HG03558 (cell line): ENCODE measurements at regions not wholly inside any gene's neighbourhood (a gene's known extent, or its start where the extent isn't known, plus 50 kb on each side); places are given as distances from the start of the nearest gene placed in this dataset.

Experiments used
- ATAC-seq: cut with Tn5 transposase; IDR thresholded peaks from one replicate; pipeline ENCODE4 v1.9.1; 2021; ENCODE audit warnings: moderate number of reproducible peaks; ENCODE audit not compliant: unreplicated experiment; ENCODE audit errors: extremely low read depth

DNA sequence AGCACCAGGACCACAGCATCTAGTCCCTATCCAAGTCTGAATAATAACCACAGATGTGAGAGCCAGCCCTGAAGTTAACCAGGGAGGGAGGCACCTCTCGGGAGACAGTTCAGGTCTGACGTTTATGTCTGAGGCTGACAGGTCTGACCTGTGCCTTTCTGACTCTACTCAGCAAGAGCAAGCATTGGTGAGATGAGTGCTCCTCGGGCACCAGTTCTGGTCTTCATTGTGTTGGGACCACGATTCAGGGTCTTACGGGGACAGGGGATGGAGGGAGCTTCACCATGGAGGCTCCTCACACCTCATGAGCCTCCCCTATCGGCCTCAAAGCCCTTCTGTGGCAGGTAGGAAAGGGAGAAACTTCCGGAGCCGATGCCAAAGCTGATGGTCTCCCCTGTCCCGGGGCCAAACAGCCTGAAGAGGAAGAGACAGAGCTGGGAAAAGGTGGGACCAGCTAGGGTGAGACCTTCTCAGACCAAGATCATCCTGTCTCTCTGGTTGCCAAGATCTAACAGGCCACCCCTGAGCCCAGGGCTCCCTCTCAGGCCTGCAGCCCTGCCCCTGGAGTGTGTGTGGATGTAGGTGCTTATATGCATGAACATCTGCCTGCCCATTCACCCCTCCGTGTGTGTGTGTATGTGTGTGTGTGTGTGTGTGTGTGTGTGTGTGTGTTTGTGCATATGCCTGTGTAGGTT lies 170.5 kb downstream of the VEGFA start:
- ATAC-seq = no peak

DNA sequence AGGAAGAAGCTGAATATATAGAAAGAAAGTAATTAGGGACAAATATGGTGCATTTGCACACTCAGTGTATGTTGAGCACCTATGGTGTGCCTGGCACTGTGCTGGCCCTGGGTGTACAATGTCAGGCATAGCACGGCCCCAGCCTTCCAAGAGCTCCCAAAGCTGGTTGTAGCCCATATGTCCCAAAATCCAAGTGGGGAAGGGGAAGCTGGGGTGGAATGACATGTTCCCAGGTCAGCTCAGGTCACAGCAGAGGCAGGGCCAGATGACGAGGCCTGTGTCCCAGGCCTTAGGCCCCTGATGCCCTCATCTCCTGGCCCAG lies 170.0 kb downstream of the VEGFA start:
- ATAC-seq = no peak

DNA sequence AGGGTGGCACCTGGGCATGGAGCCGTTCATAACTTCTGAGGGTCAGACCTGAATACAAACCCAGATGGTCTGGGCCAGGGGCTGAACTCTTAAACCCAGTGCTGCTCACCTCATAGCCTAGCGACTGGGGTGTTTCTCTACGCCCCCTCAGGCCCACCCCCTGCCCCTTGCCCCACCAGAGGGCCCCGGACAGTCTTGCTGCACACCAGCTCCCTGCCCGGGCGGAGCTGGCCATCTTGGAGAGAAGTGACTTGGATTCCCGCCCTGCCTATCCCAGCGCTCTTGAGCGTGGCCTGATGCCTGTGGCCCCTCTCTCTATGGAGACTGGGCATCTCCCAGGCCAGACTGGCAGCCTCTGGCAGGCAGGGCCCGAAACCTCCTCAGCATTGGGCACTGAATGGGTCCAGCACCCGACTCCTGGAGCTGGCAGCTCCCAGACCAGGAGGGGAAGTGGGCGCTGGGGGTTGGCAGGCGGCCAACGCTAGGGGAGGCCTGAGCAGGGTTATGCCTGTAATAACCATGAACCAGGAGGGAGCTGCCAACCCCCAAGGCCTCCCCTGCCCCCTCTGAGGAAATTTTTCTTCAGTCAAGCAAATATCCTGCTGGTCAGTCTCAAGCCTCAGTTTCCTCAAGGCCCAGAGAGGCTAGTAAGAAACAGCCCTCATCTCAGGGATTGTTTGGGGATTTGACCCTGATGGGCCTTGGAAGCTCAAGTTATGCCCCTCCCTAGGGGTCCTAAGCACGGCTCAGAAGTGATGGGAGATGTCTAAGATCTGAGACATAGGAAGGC lies 169.5 kb downstream of the VEGFA start:
- no peak for ATAC-seq

DNA sequence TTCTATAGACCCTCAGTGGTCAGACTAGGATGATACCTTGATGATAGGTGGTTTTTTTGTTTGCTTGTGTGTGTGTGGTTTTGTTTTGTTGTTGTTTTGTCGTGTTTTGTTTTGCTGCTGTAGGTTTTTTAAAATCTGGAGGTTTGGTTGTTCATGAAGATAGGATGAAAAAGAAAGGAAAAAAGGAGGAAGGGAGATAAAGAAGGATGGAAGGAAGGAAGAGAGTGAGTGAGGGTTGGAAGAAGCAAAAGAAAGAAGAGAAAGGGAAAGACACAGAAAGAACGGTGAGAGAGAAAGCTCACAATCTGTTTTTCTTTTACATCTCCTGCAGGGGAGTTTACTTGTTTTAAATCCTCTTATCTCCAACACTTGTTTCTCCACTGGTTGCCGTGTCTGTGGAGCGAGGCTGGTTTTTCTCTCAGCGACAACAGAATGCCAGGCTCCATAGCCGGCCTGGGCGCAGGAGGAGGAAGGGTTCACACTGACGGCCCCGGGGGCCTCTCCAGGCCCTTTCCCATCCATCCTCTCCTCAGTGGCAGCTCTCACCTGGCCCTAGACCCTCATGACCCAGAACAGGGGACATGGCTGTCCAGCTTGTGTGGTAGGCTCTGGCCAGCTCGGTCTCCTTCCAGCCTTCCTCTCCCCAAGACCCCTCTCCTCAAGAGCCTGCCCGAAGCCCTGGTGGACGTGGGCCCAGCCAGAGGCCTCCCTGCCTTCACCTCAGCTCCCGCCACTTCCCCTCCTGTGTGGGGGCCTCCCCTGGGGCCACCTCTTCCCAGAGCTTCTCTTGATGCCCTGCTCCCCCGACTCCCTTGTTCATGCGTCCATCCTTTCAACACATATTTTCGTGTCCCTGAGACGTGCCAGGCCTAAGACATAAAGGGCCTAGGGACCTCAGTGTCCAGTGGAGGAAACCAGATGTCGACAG lies 168.4 kb downstream of the VEGFA start:
- ATAC-seq = no peak

DNA sequence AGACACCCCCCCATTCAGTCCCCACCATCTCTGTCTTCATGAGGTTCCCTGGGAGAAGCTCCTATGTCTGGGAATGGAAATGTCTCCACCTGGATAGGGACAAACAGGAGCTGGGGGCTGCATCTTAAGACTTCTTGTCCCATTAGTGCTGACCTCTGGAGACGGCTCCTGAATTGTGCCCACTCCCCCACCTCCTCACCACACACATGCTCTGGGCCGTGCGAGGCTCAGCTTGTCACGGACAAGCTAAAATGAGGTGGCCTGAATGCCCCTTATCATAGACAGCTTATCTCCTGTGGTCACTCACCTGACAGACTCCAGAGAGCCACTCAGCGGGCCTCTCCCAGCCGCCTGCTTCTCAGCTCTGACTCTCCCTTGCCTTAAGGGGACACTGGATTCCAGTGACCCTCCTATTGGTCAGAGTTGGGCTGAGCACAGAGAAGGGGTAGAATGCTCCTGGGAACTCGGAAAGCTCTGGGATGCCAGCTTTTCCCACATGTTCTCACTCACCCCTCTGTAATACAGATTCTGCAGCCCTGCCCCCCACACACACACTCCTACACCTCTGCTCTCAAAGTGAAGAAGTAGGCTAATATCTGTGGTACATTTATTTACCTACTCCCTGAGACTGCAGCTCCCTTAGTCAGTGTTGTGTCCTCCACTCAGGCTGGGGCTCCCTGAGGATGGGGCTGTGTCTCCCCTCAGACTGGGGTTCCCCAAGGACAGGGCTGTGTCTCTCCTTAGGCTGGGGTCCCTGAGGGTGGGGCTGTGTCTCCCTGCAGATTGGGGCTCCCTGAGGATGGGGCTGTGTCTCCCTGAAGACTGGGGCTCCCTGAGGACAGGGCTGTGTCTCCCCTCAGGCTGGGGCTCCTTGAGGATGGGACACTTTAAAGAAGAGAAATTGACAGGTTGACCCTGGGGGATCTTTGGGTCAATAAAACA lies 167.5 kb downstream of the VEGFA start:
- no peak for ATAC-seq

DNA sequence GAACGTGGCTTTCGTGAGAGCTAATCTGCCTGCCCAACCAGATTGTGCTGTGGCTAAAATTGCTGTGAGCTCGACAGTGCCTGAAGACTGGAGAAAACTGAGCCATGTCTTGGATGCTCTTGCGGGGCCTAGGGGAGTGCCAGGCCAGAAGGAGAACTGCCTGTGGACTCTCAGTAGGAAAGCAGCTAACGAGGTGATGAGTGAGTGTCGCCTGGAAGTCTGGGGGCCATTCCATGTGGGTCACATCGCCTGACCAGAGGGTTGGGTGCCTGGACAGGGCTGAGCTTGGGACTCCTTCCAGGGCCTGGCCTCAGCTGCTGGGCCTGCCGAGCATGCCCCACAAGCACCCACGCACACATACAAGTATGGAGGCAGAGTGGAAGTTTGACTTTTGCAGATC lies 166.5 kb downstream of the VEGFA start:
- no peak for ATAC-seq

DNA sequence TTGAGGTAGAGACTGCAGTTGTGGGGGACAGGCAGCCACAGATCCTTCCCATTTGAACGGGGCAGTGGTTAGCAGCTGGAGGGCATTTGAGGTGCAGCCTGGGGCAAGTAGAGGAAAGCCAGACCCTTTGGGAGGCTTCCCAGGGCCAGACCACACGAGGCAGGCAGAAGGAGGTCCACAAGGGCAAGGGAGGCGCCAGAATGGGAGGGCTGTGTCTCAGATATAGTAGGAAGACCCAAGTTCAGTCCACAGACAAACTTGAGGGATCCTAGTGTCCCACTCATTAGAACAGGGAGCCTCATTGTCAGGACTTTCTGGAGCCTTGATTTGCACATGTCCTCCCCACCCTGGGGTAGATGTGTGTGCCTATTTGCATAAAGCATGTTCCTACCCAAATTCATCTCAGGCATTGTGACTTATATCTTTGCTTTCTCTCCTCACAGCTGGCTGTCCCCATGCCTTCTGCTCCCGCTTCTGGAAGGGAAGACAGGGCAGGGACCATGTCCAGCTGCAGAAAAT lies 166.0 kb downstream of the VEGFA start:
- no peak for ATAC-seq

DNA sequence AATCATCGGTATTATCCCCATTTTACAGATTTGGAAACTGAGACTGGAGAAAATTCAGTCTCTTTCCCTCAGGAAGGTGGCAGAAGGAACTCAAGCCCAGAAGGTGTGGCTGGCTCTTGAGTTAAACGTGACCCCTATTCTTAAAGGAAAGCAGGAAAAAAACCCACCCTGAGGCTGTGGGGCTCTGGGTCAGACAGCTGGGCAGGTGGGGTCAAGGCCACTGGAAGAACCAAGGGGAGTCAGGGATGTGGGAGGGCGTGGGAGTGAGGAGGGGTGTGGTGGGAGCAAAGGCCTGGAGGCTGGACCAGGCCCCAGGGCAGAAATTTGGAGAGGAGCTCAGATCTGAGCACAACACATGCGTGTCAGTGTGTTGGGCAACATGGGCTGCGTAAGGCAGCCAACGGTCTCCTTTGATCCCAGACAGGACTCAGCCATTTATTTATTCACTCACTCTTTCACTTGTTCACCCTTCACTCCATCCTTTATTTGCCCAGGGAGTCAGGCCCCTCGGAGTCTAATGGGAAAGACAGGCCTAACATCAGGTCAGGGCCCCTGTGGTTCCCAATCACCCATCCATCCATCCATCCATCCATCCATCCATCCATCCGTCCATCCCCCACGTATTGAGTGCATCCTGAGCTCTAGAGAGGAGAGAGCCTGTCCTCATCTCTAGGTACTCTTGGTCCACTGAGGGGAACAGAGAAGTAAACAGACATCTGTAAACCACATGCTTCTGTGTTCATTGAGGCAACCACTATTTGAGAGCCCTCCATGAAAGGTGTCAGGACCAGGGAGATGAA lies 165.0 kb downstream of the VEGFA start:
- no peak for ATAC-seq

DNA sequence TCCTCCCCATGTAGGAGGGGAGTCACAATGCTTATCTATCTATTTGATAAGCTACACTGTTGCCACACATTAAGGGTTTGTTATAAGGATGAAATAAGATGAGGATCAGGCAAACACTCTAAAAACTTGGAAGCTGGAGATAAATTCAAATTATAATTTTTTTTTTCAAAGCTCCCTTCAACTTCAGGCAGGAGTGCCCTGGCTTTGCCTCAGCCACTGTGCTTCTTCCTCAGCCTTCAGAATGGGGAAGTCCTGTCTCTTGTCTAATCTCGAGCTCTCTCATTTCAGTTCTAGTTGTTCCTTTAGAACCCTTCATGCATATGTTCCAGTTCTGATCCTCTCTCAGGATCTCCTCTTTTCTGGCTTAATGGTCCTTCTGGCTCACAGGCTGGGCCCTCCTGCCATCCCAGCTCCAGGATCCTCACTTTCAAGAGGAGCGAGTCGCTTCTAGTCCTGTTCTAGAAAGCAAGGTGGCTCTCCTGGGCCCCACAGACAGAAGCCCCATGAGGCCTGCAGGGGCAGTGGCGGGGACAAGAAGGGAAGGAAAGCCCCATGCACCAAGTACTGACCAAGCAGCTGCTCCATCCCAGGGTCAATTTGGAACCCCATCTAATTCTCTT lies 164.3 kb downstream of the VEGFA start:
- ATAC-seq = no peak

DNA sequence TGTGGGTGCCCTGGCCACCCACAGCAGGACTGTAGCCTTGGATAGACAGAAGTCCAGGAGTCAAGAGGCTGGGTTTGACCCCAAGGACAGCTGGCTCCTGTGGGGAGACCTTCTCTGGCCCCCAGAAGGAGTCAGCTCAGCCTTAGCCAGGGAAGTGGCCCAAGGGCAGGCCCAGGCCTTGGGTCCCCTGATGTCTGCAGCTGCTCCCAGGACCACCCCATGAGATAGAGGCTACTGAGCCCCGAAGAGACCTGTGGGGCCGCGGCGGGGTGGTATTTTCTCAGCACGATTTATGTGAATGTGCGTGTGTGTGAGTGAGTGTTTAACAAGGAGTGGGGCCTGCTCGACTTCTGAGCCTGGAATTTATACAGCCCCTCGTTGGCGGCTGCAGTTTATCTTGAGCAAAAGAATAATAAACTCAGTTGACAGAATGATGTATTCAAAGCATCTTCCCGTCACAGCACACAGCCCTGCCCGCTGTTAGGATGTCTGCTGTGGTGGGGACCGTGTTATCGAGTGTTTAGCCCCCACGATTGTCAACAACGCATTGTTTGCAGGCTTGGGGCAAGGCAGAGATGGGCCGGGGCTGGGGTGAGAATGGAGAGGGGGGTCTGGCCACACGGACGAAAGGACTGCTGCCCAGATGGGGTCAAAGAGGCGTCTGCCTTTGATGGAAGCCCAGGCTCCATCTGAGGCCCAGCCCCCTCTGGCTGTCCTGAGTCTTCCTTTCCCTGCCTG lies 163.3 kb downstream of the VEGFA start:
- no peak for ATAC-seq

DNA sequence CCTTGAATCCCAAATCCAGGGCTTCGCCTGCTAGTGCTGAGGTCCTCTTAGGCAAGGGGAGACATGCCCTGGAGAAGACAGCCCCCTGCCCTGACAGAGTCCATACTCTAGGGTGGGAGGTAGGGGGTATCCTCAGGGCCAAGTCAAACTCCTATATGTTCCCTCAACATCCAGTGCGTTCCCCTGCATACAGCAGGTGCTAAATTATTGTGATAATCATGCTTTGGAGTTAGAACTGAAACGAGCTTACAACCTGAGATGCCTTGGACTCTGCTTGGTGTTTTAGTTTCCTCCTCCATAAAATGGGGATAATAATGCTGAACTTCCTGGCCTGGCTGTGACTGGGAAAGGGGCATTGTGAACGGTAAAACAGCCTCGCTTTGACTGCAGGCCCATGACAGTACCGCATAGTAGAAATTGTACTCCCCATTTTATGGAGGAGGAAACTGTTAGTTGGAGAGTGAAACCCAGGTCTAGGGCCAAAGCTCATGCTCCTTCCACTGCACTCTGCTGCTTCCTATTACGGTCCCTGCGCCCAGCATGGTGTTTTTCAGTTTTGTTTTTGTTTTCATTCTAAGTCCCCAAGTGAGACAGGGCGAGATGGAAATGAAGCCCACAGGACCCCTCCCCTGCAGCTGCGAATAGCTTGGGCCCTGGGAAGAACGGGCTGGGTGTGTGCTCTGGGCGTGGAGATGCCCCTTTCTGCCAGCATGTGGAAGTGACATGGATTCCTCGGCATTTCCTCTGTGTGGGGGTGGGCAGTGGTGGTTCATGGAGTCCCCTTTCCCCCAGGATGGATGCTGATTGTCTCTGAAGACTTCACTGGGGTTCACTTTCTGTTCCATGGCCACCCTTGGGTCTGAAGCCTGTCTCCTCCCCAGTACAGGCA lies 162.5 kb downstream of the VEGFA start:
- ATAC-seq = no peak

DNA sequence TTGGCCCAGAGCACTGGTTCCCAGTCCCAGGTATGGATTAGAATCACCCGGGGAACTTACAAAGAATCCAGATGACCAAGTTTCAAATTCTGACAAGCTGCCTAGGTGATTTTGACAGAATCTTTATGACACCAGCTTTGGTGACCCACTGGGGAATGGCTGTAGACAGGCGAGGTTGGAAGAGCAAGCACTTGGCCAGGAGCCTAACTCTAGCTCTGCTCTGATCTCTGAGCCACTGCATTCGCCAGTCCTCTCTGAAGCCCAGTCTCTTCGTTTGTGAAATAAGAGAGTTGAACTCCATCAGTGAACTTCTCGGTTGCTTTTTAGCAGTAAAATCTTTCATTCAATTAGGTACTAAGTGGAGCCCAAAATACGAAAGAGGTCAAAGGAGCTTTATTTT lies 161.2 kb downstream of the VEGFA start:
- no peak for ATAC-seq

DNA sequence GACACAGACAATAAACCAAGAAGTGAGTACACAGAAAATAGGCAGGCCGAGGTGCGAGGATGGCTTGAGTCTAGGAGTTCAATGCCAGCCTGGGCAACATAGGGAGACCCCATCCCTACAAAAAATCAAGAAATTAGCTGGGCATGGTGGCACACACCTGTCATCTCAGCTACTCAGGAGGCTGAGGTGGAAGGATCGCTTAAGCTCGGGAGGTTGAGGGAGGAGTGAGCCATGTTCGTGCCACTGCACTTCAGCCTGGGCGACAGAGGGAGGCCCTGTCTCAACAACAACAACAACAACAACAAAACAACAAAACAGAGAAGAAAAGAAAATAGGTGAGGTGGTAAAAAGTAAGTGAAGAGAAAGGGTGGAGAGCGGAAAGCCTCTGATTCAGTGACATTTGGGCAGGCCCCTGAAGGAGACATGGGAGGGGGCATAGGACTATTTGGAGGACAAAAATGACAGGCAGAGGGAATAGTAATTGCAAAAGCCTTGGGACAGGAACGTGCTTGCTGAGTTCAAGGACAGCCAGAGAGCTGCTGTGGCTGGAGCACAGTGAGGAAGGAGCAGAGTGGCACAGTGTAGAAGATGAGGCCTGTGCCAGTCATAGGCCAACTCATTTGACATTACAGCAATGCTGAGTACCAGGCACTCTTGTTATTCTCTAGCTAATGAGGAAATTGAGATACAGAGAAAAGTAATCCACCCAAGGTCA lies 160.6 kb downstream of the VEGFA start:
- ATAC-seq = no peak

DNA sequence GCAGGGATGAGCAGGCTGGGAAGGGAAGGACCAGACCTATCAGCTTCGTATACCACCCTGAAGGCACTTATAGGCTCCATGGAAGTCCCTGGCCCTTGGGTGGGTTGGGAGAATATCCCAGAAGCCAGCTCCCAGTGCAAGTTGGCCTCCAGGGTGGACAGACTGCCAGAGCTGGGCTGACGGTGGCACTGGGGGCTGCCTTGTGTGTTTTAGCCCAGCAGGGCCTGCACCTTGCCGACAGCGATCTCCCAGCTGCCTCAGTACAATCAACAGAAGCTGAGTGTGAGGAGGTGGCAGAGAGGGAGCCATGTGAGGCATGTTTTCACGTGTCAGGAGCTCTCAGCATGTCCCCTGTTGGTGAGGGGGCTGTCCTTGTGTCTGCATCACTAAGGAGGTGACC lies 159.5 kb downstream of the VEGFA start:
- no peak for ATAC-seq

DNA sequence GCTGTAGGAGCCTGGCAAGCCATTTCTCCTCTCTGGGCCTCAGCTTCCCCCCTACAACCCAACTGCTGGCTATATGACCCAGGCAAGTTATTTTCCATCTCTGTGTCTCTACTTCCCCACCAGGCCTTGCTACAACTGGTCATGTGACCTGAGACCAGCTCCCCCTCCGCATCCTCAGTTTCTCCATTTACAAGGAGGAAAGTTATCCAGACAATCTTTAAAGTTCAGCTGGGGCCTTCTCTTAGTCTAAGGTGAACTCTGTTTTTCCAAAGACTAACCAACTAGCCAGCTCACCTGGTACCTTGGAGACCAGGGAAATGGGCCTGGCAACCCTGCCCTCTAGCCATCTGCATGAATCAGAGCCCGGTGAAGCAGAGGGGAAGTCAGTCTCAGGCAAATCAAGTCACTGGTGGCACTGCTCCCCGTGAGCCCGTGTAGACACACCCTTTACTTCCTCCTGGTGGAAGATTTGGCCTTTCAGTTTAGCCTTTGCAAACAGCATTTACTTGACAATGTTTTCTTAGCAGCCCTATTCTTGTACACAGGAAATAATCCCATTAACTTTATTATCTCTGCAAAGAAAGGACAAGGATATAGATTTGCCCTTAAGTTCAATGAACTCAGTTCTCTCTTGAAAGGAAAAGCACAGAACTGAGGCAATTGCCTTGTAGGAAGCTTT lies 157.7 kb downstream of the VEGFA start:
- no peak for ATAC-seq
